ENCODE measurements at regions not wholly inside any gene's neighbourhood (a gene's known extent, or its start where the extent isn't known, plus 50 kb on each side); places are given as distances from the start of the nearest gene placed in this dataset.

GRCh38 chr16:7820816-7821215, 488.2 kb downstream of the RBFOX1 start:
- TF ChIP-seq POLR2A (IDR thresholded peaks at IDR 0.05; ENCODE audit: borderline replicate concordance, extremely low read depth, insufficient read depth, insufficient read length) = no peak
- no peak for TF ChIP-seq EZH2phosphoT487 (IDR thresholded peaks at IDR 0.05; ENCODE audit: borderline replicate concordance)
- no peak for TF ChIP-seq EGR1 (IDR thresholded peaks at IDR 0.05; ENCODE audit: low read depth)

All from HCT116 (cell line).